Mesenchymal stem cell (in vitro differentiated cells and primary cell): ENCODE measurements at regions not wholly inside any gene's neighbourhood (a gene's known extent, or its start where the extent isn't known, plus 50 kb on each side); places are given as distances from the start of the nearest gene placed in this dataset.
"Not testable (repeated sequence)": the region's sequence is repeated elsewhere in the genome, so short reads cannot be mapped to it uniquely, and the experiment has no call there.

ENCODE experiments used
- DNase-seq: peaks from one replicate; pipeline ENCODE4 v3.0.0-alpha.2; 2013
- H2AFZ ChIP-seq: one replicate; pipeline ENCODE4 v1.6.1; 2013; ENCODE audit warnings: low read depth, mild to moderate bottlenecking, control low read depth, inconsistent platforms, low read length, moderate library complexity
- H2AK5ac ChIP-seq: 2 replicates; pipeline ENCODE4 v1.6.1; 2013; ENCODE audit warnings: low read length, moderate library complexity, mild to moderate bottlenecking, inconsistent platforms; ENCODE audit not compliant: severe bottlenecking
- H2BK120ac ChIP-seq: one replicate; pipeline ENCODE4 v1.6.1; 2013; ENCODE audit warnings: low read depth, mild to moderate bottlenecking, inconsistent platforms, low read length, moderate library complexity
- H2BK12ac ChIP-seq, 2 experiments: one replicate each; pipeline ENCODE4 v1.6.1; 2013; ENCODE audit warnings: inconsistent platforms in 2 of 2, low read length in 2 of 2, mild to moderate bottlenecking in 2 of 2, moderate library complexity in 2 of 2, control low read depth in 1 of 2
- H2BK15ac ChIP-seq: one replicate; pipeline ENCODE4 v1.6.1; 2013; ENCODE audit warnings: mild to moderate bottlenecking, low read depth, inconsistent platforms; ENCODE audit not compliant: poor library complexity, severe bottlenecking
- H2BK5ac ChIP-seq: 2 replicates; pipeline ENCODE4 v1.6.1; 2013; ENCODE audit warnings: low read depth, mild to moderate bottlenecking, low read length, control low read depth, inconsistent platforms; ENCODE audit not compliant: poor library complexity, severe bottlenecking
- H3K14ac ChIP-seq, 2 experiments: one replicate each; pipeline ENCODE4 v1.6.1; 2013; ENCODE audit warnings: inconsistent platforms in 2 of 2, low read length in 2 of 2, control low read depth in 1 of 2, mild to moderate bottlenecking in 1 of 2, moderate library complexity in 1 of 2
- H3K18ac ChIP-seq, 2 experiments: one replicate each; pipeline ENCODE4 v1.6.1; 2013; ENCODE audit warnings: inconsistent platforms in 2 of 2, low read length in 2 of 2, control low read depth in 1 of 2, low read depth in 1 of 2, mild to moderate bottlenecking in 1 of 2
- H3K23ac ChIP-seq, 2 experiments: one replicate each; pipeline ENCODE4 v1.6.1; 2013; ENCODE audit warnings: inconsistent platforms in 2 of 2, low read length in 2 of 2, mild to moderate bottlenecking in 2 of 2, moderate library complexity in 2 of 2, control low read depth in 1 of 2
- H3K27ac ChIP-seq: 2 replicates; pipeline ENCODE4 v1.5.1; 2013; ENCODE audit warnings: mild to moderate bottlenecking, moderate library complexity, low read length, control low read depth, inconsistent platforms; ENCODE audit not compliant: poor library complexity, severe bottlenecking
- H3K27me3 ChIP-seq, 2 experiments: 2 replicates each; pipeline versions ENCODE4 v1.6.1 to v1.7.0; 2013; ENCODE audit warnings: low read length in 2 of 2, mild to moderate bottlenecking in 2 of 2, moderate library complexity in 2 of 2, control low read depth in 1 of 2, inconsistent platforms in 1 of 2; ENCODE audit not compliant: control insufficient read depth in 1 of 2, insufficient read depth in 1 of 2
- H3K36me3 ChIP-seq, 2 experiments: 2 replicates each; pipeline versions ENCODE4 v1.6.1 to v1.7.0; 2013; ENCODE audit warnings: low read length in 2 of 2, control low read depth in 1 of 2, inconsistent platforms in 1 of 2, low read depth in 1 of 2, mild to moderate bottlenecking in 1 of 2; ENCODE audit not compliant: insufficient read depth in 2 of 2, control insufficient read depth in 1 of 2
- H3K4ac ChIP-seq, 2 experiments: one replicate each; pipeline ENCODE4 v1.6.1; 2013; ENCODE audit warnings: inconsistent platforms in 2 of 2, low read length in 2 of 2, mild to moderate bottlenecking in 2 of 2, moderate library complexity in 2 of 2, control low read depth in 1 of 2, low read depth in 1 of 2
- H3K4me1 ChIP-seq: 2 replicates; pipeline ENCODE4 v1.6.1; 2013; ENCODE audit warnings: low read depth, low read length, control low read depth; ENCODE audit not compliant: control insufficient read depth, insufficient read depth
- H3K4me2 ChIP-seq: 2 replicates; pipeline ENCODE4 v1.6.1; 2013; ENCODE audit warnings: low read length, mild to moderate bottlenecking, inconsistent platforms; ENCODE audit not compliant: poor library complexity, severe bottlenecking
- H3K4me3 ChIP-seq, 2 experiments: 2 replicates each; pipeline versions ENCODE4 v1.5.1 to v1.7.0; 2013; ENCODE audit warnings: low read length in 2 of 2, mild to moderate bottlenecking in 2 of 2, control low read depth in 1 of 2, low read depth in 1 of 2; ENCODE audit not compliant: insufficient read depth in 1 of 2
- H3K79me1 ChIP-seq: replicated peaks from 2 replicates; pipeline ENCODE4 v1.6.1; 2013; ENCODE audit warnings: mild to moderate bottlenecking, control low read depth, low read length, inconsistent platforms; ENCODE audit not compliant: poor library complexity, severe bottlenecking
- H3K9ac ChIP-seq: 2 replicates; pipeline ENCODE4 v1.7.0; 2013; ENCODE audit warnings: mild to moderate bottlenecking, low read length, moderate library complexity
- H3K9me3 ChIP-seq: 2 replicates; pipeline ENCODE4 v1.7.0; 2013; ENCODE audit warnings: mild to moderate bottlenecking, low read length; ENCODE audit not compliant: control insufficient read depth
- H4K8ac ChIP-seq: one replicate; pipeline ENCODE4 v1.6.1; 2013; ENCODE audit warnings: inconsistent platforms, mild to moderate bottlenecking, low read length, moderate library complexity
- H4K91ac ChIP-seq: one replicate; pipeline ENCODE4 v1.6.1; 2013; ENCODE audit warnings: mild to moderate bottlenecking, low read length, inconsistent platforms
- WGBS: methylation state at CpG from one replicate; pipeline ENCODE4 v1.1.7; 2013; ENCODE audit warnings: mixed read lengths; 5-methylcytosine and 5-hydroxymethylcytosine counted together

- not testable (repeated sequence) for H2BK5ac ChIP-seq, H2BK15ac ChIP-seq, H3K27me3 ChIP-seq, H2AFZ ChIP-seq, H3K4me3 ChIP-seq, H3K4me2 ChIP-seq, H3K18ac ChIP-seq, H3K4me1 ChIP-seq, H3K9ac ChIP-seq, H4K8ac ChIP-seq, H3K27ac ChIP-seq, H3K36me3 ChIP-seq, H3K23ac ChIP-seq, H3K14ac ChIP-seq, H2BK120ac ChIP-seq, H2AK5ac ChIP-seq, H3K4ac ChIP-seq, H2BK12ac ChIP-seq, H3K79me1 ChIP-seq, H3K9me3 ChIP-seq, DNase-seq, H4K91ac ChIP-seq
- WGBS = 87% methylated on average over 49 of the region's 52 CpGs
Observed at GRCh38 chr20:29447517-29448484, 1809.7 kb upstream of the DEFB115 start.

- H2BK12ac ChIP-seq = no peak overlapping the region
- WGBS = 75% methylated on average over 23 of the region's 23 CpGs
- no peak for DNase-seq
- no peak overlapping the region for H2AFZ ChIP-seq
- H3K14ac ChIP-seq = no peak overlapping the region
- H3K18ac ChIP-seq = no peak overlapping the region
- no peak overlapping the region for H3K9ac ChIP-seq
- H3K4me1 ChIP-seq = no peaks in the 10 kb centered on the region
- H3K27ac ChIP-seq = no peak overlapping the region
- H2AK5ac ChIP-seq = no peak overlapping the region
- no peak overlapping the region for H3K4me3 ChIP-seq
- no peak overlapping the region for H2BK15ac ChIP-seq
- no peaks in the 10 kb centered on the region for H3K9me3 ChIP-seq
- H4K8ac ChIP-seq = no peak overlapping the region
- no peak overlapping the region for H2BK5ac ChIP-seq
- H3K4ac ChIP-seq = no peak overlapping the region
- no peaks in the 10 kb centered on the region for H3K79me1 ChIP-seq
- no peak overlapping the region for H3K4me2 ChIP-seq
- no peak overlapping the region for H3K23ac ChIP-seq
- no peak overlapping the region for H4K91ac ChIP-seq
- H2BK120ac ChIP-seq = no peak overlapping the region
- no peaks in the 10 kb centered on the region for H3K36me3 ChIP-seq
- H3K27me3 ChIP-seq = no peaks in the 10 kb centered on the region
Observed at GRCh38 chr20:29448806-29449470, 1808.5 kb upstream of the DEFB115 start.

GRCh38 chr20:29452186-29452585, 1805.3 kb upstream of the DEFB115 start:
- Histone ChIP-seq H3K14ac (no peak overlapping the region), H2BK5ac (no peak overlapping the region), H3K9me3 (no peaks in the 10 kb centered on the region), H3K27ac (no peak overlapping the region), H4K91ac (no peak overlapping the region), H3K4me1 (no peaks in the 10 kb centered on the region), H3K9ac (no peak overlapping the region), H3K23ac (no peak overlapping the region), H3K27me3 (no peaks in the 10 kb centered on the region), H3K36me3 (no peaks in the 10 kb centered on the region), H3K4me2 (no peak overlapping the region), H2AFZ (no peak overlapping the region), H3K4ac (no peak overlapping the region), H3K18ac (no peak overlapping the region), H4K8ac (no peak overlapping the region), H2AK5ac (no peak overlapping the region), H2BK120ac (no peak overlapping the region), H3K4me3 (no peak overlapping the region), H2BK12ac (no peak overlapping the region), H2BK15ac (no peak overlapping the region), H3K79me1 (no peaks in the 10 kb centered on the region)
- DNase-seq = no peak
- 76% methylated on average over 7 of the region's 8 CpGs for WGBS

- not testable (repeated sequence) for H3K27ac ChIP-seq, H3K18ac ChIP-seq, H3K23ac ChIP-seq, H2AFZ ChIP-seq, H3K79me1 ChIP-seq, H3K4me3 ChIP-seq, H3K9me3 ChIP-seq, H2AK5ac ChIP-seq, H3K4ac ChIP-seq, H3K9ac ChIP-seq, H2BK5ac ChIP-seq, H4K91ac ChIP-seq, H3K4me2 ChIP-seq, H2BK120ac ChIP-seq, DNase-seq, H4K8ac ChIP-seq, H3K27me3 ChIP-seq, H3K36me3 ChIP-seq, H3K14ac ChIP-seq, H3K4me1 ChIP-seq, H2BK15ac ChIP-seq, H2BK12ac ChIP-seq
- 71% methylated on average over 7 of the region's 7 CpGs for WGBS
Observed at GRCh38 chr20:29456987-29457693, 1800.3 kb upstream of the DEFB115 start.
